NCI-H1105 treated with DMSO at 0.1 percent for 48 hours (cell line): ENCODE measurements at regions not wholly inside any gene's neighbourhood (a gene's known extent, or its start where the extent isn't known, plus 50 kb on each side); places are given as distances from the start of the nearest gene placed in this dataset.
A peak's percentile ranks its signal among the peaks of the same experiment; 100 is the strongest.

ENCODE experiments used
- DNase-seq: peaks from one replicate; lab custom pipeline; 2025; lab: John Stamatoyannopoulos, UW

DNA sequence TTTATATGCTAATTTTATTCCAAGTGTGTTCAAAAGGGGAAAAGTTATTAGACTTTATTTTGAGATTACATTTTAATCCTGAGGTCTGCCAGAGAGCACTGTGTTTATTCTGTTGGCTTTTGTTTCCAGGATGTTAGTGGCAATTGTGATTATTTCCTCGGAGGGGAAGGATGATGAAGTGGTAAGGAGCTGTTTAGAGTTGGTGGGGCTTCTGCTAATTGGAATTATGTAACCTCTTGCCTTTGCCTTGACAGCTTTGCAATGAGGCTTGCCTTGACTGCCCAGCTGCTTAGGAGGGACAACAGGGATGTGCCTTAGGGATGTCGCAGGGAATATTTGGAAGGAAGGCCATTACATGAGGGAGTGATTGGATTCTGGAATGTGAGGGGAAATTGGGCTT, 89.7 kb upstream of the E2F8 start:
- no peak for DNase-seq

GRCh38 chr11:19329970-19330369, 89.2 kb upstream of the E2F8 start:
- no peak for DNase-seq

- no peak for DNase-seq
Observed at GRCh38 chr11:19328586-19329311, 88.0 kb upstream of the E2F8 start.

- no peak for DNase-seq
Observed at GRCh38 chr11:19327280-19327679, 86.5 kb upstream of the E2F8 start.

GRCh38 chr11:19326499-19326898, 85.8 kb upstream of the E2F8 start:
- DNase-seq: no peak

- no peak for DNase-seq
Observed at GRCh38 chr11:19323502-19323901, 82.8 kb upstream of the E2F8 start.

GRCh38 chr11:19321351-19321750, 80.6 kb upstream of the E2F8 start:
- DNase-seq: no peak

DNA sequence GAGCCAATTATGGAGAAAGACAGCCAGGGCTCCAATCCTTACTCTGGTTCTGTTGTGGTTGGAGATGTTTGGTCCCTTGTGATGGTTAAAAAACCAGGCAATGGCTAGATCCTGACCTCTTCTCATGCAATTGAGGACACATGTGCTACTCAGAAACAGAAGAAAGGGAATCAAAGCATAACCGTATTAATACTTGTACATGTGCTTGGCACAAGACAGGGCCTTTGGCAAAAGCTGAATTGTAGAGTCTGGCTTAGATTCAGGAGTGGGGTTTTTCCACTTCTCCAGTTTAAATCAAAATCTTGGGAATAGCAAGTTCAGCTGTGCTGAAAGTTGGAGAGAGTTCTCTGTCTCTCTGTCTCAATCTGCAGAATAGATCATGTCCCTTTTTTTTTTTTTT, 80.1 kb upstream of the E2F8 start:
- no peak for DNase-seq

GRCh38 chr11:19316434-19316833, 75.7 kb upstream of the E2F8 start:
- no peak for DNase-seq

GRCh38 chr11:19315511-19315910, 74.8 kb upstream of the E2F8 start:
- no peak for DNase-seq

DNA sequence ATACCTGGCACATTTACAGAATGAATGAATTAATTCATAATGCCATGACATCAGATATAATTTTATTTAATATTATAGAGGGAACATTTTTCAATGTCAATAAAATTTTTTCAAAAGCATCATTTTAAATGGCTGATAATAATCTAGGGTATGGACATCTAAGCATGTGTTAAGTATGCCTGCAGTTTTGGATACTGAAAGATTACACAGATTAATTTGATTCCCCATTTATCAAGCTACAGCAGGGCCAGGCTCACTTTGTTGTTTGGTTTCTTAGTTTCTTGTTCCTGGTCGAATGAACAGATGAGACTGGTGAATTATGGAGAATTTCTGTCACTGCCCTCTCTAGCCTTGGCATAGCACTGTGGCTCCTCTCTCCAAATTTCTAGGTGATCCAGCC, 72.4 kb upstream of the E2F8 start:
- no peak for DNase-seq

DNA sequence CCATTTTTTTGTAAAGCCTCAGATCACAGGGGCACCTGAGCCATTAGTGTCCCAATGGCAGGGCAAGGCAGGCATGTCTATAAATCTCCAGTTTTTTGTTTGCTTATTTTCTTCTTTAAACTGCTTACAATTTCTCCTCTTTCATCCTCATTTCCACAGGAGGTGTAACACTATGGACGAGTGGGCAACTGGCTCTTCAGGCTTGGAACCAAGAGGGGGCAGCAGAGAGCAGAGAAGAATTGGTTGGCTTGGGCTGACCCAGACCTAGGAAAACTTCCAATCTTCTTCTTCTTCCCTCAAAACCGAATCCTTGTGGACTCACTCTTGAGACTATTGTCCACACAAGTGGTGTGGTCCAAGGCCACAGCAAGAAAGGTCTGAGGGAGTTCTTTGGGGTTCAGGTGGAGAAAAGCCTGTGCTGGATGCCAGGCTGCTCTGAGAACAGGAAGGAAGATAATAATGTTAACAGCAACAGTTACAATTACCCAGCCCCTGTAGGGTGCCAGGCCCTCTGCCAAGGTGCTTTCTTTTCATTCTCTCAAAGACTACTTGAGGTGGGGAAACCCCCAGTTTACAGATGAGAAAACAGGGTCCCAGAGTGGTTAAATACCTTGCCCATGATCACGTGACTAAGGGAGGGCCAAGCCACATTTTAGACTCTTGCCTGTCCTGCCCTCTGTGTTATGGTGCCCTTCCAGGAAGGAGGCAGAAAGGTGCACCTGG, 70.7 kb upstream of the E2F8 start:
- DNase-seq: peak; percentile 45

GRCh38 chr11:19307498-19307897, 66.8 kb upstream of the E2F8 start:
- DNase-seq: no peak

- DNase-seq: no peak
Observed at GRCh38 chr11:19306179-19306944, 65.6 kb upstream of the E2F8 start.

DNA sequence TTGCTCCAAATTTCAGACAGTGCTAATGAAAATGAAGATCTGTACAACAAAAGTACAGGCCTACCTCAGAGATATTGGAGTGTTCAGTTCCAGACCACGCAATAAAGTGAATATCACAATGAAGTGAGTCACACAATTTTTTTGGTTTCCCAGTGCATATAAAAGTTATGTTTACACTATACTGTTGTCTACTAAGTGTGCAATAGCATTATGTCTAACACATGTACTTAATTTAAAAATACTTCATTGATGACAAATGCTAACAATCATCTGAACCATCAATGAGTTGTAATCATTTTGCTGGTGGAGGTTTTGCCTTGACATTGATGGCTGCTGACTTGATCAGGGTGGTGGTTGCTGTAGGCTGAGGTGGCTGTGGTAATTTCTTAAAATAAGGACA, 60.6 kb upstream of the E2F8 start:
- no peak for DNase-seq

DNA sequence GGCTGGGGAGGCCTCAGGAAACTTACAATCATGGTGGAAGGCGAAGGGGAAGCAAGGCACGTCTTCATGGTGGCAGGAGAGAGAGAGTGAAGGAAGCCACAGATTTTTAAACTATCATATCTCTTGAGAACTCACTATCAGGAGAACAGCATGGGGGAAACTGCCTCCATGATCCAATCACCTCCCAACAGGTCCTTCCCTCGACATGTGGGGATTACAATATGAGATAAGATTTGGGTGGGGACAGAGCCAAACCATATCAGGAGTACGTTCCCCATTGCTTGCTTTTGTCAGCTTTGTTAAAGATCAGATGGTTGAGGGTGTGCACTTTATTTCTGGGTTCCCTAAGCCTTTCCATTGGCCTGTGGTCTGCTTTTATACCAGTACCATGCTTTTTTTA, 53.7 kb upstream of the E2F8 start:
- no peak for DNase-seq

- DNase-seq: no peak
Observed at GRCh38 chr11:19291064-19291463, 50.3 kb upstream of the E2F8 start.
